GM19351 (cell line): ENCODE measurements at regions not wholly inside any gene's neighbourhood (a gene's known extent, or its start where the extent isn't known, plus 50 kb on each side); places are given as distances from the start of the nearest gene placed in this dataset.

Experiments
- ATAC-seq: cut with Tn5 transposase; IDR thresholded peaks from one replicate; pipeline ENCODE4 v1.9.1; 2021; ENCODE audit warnings: mild to moderate bottlenecking, moderate library complexity; ENCODE audit not compliant: unreplicated experiment

- no peak for ATAC-seq
Measured at GRCh38 chr5:89255845-89256463, 373.0 kb upstream of the MEF2C start.

- no peak for ATAC-seq
Measured at GRCh38 chr5:89253666-89254352, 370.8 kb upstream of the MEF2C start.

- ATAC-seq, result no peak
Measured at GRCh38 chr5:89246864-89247263, 363.9 kb upstream of the MEF2C start.

DNA sequence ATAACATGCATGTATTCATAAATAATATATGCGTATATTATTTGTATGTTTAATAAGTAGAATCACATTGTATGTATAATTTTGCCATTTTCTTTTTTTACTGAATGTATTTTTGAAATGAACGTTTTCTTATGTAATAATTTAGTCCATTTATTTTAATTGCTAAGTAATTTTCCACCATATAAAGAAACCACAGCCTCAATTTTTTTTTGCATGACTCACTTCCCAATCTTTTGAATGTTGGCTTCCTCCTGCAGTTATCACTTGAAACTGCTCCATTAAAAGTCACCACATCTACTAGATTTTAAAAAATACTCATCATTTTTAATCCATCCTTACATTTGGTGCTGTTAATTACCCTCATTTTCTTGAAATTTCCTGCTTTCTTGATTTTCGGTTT is 363.3 kb upstream of the MEF2C start:
- no peak for ATAC-seq

DNA sequence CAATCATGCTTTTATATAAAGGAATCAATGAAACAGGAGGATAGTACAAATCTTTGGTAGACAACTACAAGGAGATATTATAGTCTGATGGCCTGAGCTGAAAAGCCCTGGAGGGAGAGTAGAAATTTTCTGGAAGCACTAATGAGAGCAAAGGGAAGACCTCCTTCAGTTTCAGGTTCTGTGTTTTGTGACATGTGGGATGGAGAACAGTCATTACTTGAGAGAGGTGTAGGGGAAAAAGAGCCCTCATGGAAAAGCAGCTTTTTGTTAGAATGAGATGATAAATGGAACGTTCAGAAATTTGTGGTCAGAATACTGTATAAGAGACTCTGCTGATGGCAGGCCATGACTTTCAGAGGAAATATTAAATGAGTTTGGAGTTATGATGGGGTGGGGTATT is 360.6 kb upstream of the MEF2C start:
- ATAC-seq, result no peak

DNA sequence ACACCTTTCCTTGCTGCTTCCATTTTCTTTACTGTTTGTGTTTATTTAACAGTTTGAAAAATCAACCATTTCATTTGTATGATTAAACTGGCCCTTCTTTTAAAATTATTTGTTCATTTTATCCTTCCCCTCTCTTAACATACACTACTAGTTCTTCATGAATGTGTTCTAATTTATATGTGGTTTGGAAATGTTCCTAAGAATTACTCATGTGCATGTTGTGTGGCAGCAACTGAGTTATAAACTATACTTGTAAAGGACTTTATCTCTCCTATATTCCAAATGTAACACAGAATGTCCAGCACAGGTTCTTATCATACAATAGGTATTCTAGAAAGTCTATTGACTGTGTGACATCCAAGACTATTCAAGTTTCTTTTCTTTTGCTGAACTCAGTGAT is 358.2 kb upstream of the MEF2C start:
- no peak for ATAC-seq

GRCh38 chr5:89236900-89237299 is 353.9 kb upstream of the MEF2C start:
- no peak for ATAC-seq

DNA sequence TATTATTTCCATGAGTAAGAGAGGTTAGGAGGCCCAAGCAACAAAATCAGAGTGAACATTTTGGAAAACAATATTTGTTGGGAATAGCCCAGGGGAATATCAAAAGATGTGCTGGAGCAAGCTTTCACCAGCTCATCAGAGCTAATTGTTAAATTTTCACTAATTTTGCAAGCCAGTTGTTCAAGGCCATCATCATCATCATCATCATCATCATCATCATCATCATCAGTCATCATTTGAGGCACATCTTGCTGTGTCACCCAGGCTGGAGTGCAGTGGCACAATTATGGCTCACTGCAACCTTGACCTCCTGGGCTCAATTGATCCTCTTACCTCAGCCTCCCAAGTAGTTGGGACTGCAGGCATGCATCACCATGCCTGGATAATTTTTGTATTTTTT is 350.5 kb upstream of the MEF2C start:
- ATAC-seq, result no peak

DNA sequence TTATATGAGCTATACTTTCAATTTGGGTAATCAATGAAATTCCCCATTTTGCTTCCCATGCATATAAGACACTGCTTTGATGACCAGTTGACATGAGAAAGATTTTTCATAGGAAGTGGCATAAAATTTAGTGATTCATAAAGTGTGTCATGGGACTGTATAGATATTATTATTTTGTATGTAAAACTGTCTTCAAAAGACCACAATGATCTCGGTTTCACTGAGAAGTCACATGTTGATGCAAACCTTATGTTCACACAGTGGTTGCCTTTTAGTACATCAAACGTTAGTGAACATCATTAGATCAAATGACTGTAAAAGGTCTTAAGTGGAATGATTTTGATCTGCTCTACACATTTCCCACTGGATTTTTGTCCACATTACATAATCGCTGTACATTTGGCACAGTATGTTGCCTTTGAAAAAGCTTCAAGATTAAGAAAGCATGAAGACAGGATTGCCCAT is 349.2 kb upstream of the MEF2C start:
- peak; percentile 92 for ATAC-seq

GRCh38 chr5:89230178-89230577 is 347.2 kb upstream of the MEF2C start:
- ATAC-seq, result no peak

- no peak for ATAC-seq
Measured at GRCh38 chr5:89229331-89230070, 346.5 kb upstream of the MEF2C start.

DNA sequence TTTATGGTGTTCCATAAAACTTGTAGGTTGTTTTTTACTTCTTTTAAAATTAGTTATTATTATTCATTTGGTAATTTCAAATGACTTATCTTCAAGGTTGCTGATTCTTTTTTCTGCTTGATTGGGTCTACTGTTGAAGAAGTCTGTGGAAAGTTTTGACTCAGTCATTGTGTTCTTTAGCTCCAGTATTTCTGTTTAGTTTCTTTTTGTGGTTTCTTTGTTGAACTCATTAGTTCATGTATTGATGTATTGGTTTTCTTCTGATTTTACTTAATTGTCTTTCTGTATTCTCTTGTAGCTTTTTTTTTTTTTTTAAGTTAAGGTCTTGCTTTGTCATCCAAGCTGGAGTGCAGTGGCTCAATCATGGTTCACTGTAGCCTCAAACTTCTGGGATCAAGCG is 345.4 kb upstream of the MEF2C start:
- ATAC-seq, result no peak

DNA sequence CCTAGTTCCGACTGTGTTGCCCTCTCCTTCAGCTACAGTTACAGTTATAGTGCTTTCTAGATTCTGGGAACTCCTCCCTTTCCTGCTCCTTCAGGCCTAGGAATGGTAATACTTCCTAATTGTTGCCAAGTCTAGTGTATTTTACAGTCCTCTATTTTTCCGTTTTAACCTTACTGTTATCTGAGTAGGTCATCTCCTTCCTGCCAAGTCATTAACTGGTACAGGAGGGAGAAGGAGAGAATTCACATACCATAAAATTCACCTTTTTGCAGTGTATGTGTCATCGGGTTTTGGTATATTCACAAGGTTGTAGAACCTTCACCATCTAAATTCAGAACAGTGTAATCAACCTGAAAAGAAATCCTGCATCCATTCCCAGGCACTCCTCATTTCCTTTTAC is 335.4 kb upstream of the MEF2C start:
- ATAC-seq, result no peak

DNA sequence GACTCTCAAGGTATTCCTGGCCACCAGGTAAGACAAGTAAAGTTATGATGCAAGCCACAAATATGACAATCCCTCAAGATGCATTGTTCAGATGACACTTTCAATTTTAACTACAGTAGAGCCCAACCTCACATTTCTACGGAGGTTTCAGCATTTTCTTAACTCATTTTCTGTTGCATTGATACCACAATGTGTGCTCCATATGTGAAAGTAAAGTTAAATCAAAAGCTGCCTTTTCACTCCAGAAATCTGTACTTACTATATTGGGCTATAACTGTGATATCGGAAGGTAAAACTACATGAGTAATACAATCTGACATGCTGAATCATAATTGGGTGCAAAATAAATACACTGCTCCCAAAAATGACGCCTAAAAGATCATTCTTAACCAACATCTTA is 333.6 kb upstream of the MEF2C start:
- no peak for ATAC-seq

DNA sequence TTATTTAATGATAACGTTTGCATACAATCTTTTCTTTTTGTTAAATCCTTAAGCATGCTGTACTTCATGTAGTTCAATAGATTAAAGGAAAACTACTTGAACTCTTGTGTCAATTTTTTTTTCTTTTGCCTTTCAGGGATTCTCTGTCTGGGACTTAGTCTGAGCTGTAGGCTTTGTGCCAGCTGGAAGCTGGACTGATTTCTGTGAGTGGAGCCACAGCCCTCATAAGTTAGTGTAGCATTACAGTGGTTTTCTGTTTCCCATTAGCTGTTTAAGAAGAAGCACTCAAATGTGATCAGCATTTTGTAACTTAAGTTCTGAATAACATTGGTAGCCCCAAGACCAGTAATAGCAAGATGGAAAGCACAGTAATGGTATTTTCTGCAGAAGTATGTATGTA is 330.6 kb upstream of the MEF2C start:
- ATAC-seq, result no peak

- no peak for ATAC-seq
Measured at GRCh38 chr5:89211836-89212235, 328.9 kb upstream of the MEF2C start.

DNA sequence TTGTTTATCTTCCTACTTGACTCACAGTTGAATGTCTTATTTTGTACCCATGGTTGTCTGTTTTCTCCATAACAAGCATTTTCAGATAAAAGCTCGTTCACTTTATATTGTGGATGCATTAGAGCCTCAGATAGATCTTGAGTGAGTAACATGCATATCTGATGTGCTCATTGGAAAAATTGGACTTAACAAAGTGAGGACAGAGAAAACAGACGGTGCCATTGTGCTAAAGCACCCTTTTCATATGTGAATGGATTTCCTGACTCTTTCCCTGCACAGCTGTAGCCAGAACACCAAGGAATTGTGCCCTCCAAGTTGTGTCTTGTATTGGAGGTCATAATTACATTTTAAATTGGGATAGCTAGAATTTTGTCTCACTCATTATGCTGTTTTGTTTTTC is 325.8 kb upstream of the MEF2C start:
- ATAC-seq, result no peak

DNA sequence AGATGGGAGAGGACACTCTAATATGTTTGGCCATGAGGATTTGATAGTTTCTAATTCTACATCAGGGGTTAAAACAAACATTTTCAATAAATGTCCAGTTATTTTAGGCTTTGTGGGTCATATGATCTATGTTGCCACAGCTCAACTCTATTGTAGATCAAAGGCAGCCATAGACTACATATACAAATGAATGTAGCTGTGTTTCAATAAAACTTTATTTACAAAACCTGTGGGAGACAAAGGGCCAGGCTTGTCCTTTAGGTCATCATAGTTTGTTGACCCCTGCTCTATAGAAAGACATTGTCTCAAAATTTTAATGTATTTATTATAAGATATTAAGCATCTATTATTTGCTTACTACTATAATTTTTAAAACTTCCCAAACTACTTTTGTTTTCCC is 325.4 kb upstream of the MEF2C start:
- no peak for ATAC-seq

- no peak for ATAC-seq
Measured at GRCh38 chr5:89204756-89205155, 321.8 kb upstream of the MEF2C start.

GRCh38 chr5:89203611-89204010 is 320.6 kb upstream of the MEF2C start:
- ATAC-seq, result no peak

DNA sequence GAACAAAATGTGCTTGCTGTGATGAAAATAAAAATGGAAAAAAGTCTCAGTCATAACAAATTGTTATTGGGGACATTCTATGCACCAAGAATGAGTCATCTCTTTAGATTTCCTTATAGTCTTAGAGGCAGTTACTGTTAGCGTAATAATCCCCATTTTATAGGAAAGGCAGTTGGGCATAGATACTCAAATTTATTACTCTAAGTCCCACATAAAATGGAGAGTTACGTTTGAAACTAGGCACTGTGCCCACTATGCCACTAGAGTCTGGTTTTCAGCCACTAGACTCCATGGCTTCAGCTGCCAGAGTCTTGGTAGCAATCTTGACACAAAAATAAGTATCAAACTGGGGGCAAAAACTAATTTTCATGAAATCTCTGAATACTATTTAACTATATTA is 317.9 kb upstream of the MEF2C start:
- ATAC-seq, result no peak

GRCh38 chr5:89199306-89199705 is 316.3 kb upstream of the MEF2C start:
- no peak for ATAC-seq
